ENCODE measurements at regions not wholly inside any gene's neighbourhood (a gene's known extent, or its start where the extent isn't known, plus 50 kb on each side); places are given as distances from the start of the nearest gene placed in this dataset.
"Not testable (repeated sequence)": the region's sequence is repeated elsewhere in the genome, so short reads cannot be mapped to it uniquely, and the experiment has no call there.

- intact Hi-C loops (cut with DNase I): no loop called here
- H3K4me1 ChIP-seq (replicated peaks): no peaks in the 10 kb centered on the region
- no peaks in the 10 kb centered on the region for H3K9me3 ChIP-seq
Measured at GRCh38 chr2:185510060-185510459, 228.5 kb upstream of the FSIP2 start.

DNA sequence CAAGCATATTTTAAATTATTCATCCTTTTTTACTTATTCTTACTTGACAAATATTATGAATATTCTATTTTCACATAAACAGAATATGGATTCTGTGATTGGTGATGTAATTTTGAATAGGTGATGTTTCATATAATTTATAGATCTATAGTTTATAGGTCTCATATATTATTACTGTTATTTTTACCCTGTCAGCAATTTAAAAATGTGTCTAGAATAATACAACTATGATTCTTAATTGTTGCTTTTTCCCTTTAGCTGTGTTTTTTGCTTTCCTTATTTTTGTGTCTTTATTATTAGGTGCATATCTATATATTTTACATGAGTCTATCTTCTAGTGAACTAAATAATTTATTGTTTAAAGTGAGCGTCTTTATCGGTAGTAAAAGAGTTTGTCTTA, 226.7 kb upstream of the FSIP2 start:
- no peaks in the 10 kb centered on the region for H3K9me3 ChIP-seq
- H3K36me3 ChIP-seq: no peaks in the 10 kb centered on the region
- DNase-seq (ENCODE audit: low spot score): no peak
- intact Hi-C loops (cut with DNase I): no loop called here
- no peak for TF ChIP-seq POLR2A (IDR thresholded peaks at IDR 0.05)
- TF ChIP-seq, protein P1, sequence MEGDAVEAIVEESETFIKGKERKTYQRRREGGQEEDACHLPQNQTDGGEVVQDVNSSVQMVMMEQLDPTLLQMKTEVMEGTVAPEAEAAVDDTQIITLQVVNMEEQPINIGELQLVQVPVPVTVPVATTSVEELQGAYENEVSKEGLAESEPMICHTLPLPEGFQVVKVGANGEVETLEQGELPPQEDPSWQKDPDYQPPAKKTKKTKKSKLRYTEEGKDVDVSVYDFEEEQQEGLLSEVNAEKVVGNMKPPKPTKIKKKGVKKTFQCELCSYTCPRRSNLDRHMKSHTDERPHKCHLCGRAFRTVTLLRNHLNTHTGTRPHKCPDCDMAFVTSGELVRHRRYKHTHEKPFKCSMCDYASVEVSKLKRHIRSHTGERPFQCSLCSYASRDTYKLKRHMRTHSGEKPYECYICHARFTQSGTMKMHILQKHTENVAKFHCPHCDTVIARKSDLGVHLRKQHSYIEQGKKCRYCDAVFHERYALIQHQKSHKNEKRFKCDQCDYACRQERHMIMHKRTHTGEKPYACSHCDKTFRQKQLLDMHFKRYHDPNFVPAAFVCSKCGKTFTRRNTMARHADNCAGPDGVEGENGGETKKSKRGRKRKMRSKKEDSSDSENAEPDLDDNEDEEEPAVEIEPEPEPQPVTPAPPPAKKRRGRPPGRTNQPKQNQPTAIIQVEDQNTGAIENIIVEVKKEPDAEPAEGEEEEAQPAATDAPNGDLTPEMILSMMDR (IDR thresholded peaks at IDR 0.05): no peak
- no peak for TF ChIP-seq POLR2AphosphoS5 (IDR thresholded peaks at IDR 0.05)
- WGBS: 94% methylated on average over 2 of the region's 2 CpGs
- no peak overlapping the region for H3K4me3 ChIP-seq
- no peaks in the 10 kb centered on the region for H3K27me3 ChIP-seq (replicated peaks; ENCODE audit: insufficient read depth)
- H3K27ac ChIP-seq: no peak overlapping the region
- no peaks in the 10 kb centered on the region for H3K4me1 ChIP-seq (replicated peaks)

More at GRCh38 chr2:185510060-185510459, 228.5 kb upstream of the FSIP2 start:
- H3K27ac ChIP-seq: no peak overlapping the region
- no peak for DNase-seq (ENCODE audit: low spot score)
- no peak for TF ChIP-seq POLR2A (IDR thresholded peaks at IDR 0.05)
- no peak for TF ChIP-seq POLR2AphosphoS5 (IDR thresholded peaks at IDR 0.05)
- TF ChIP-seq, protein P1 (IDR thresholded peaks at IDR 0.05): no peak
- H3K4me3 ChIP-seq: no peak overlapping the region
- 94% methylated on average over 3 of the region's 3 CpGs for WGBS
- no peaks in the 10 kb centered on the region for H3K27me3 ChIP-seq (replicated peaks; ENCODE audit: insufficient read depth)
- H3K36me3 ChIP-seq: no peaks in the 10 kb centered on the region

DNA sequence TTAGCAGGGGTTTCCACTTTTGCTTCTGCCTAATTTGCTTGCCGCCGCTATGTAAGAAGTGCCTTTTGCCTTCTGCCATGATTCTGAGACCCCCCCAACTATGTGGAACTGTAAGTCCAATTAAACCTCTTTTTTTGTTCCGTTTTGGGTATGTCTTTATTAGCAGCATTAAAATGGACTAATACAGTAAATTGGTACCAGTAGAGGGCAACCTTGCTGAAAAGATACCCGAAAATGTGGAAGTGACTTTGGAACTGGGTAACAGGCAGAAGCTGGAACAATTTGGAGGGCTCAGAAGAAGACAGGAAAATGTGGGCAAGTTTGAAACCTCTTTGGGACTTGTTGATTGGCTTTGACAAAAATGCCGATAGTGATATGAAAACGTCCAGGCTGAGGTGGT, 216.1 kb upstream of the FSIP2 start:
- Histone ChIP-seq H3K27ac (no peak overlapping the region), H3K27me3 (replicated peaks; ENCODE audit: insufficient read depth) (no peaks in the 10 kb centered on the region), H3K9me3 (no peaks in the 10 kb centered on the region), H3K4me1 (replicated peaks) (no peaks in the 10 kb centered on the region), H3K36me3 (no peaks in the 10 kb centered on the region), H3K4me3 (no peak overlapping the region)
- TF ChIP-seq, protein P1 (IDR thresholded peaks at IDR 0.05): no peak
- TF ChIP-seq POLR2A (IDR thresholded peaks at IDR 0.05): no peak
- TF ChIP-seq POLR2AphosphoS5 (IDR thresholded peaks at IDR 0.05): no peak
- no peak for DNase-seq (ENCODE audit: low spot score)
- intact Hi-C loops (cut with DNase I): no loop called here
- WGBS: 79% methylated on average over 6 of the region's 6 CpGs

- H3K9me3 ChIP-seq; H3K4me1 ChIP-seq (replicated peaks); DNase-seq (ENCODE audit: low spot score); H3K36me3 ChIP-seq; H3K4me3 ChIP-seq; intact Hi-C loops (cut with DNase I); H3K27ac ChIP-seq; H3K27me3 ChIP-seq (replicated peaks; ENCODE audit: insufficient read depth): not testable (repeated sequence)
- 85% methylated on average over 2 of the region's 2 CpGs for WGBS
Measured at GRCh38 chr2:185524242-185524641, 214.4 kb upstream of the FSIP2 start.

GRCh38 chr2:185526161-185526560, 212.4 kb upstream of the FSIP2 start:
- DNase-seq (ENCODE audit: low spot score): no peak
- Histone ChIP-seq H3K4me3 (no peak overlapping the region), H3K27ac (no peak overlapping the region), H3K27me3 (replicated peaks; ENCODE audit: insufficient read depth) (no peaks in the 10 kb centered on the region), H3K9me3 (no peaks in the 10 kb centered on the region), H3K4me1 (replicated peaks) (no peaks in the 10 kb centered on the region), H3K36me3 (no peaks in the 10 kb centered on the region)
- TF ChIP-seq POLR2A (IDR thresholded peaks at IDR 0.05) (no peak), POLR2AphosphoS5 (IDR thresholded peaks at IDR 0.05) (no peak)
- TF ChIP-seq, protein P1 (IDR thresholded peaks at IDR 0.05): no peak
- WGBS: 87% methylated on average over 1 of the region's 1 CpG
- intact Hi-C loops (cut with DNase I): no loop called here

All from prostate gland (tissue), 2 donors.